SU-DHL-6 (cell line): ENCODE measurements at regions not wholly inside any gene's neighbourhood (a gene's known extent, or its start where the extent isn't known, plus 50 kb on each side); places are given as distances from the start of the nearest gene placed in this dataset.

Source experiments
- EZH2phosphoT487 ChIP-seq: fragments of 200-600 bp; sonication (generic), shearing (Covaris generic); conservative IDR thresholded peaks from 2 replicates; pipeline ENCODE4 v1.6.1; 2018; ENCODE audit warnings: mild to moderate bottlenecking, antibody characterized with exemption, low read length, moderate library complexity, mixed read lengths
- TF ChIP-seq, protein P1 (sequence below): fragments of 200-600 bp; sonication (generic); IDR thresholded peaks from one replicate; pipeline ENCODE4 v1.5.1; 2017; ENCODE audit warnings: antibody characterized with exemption, mild to moderate bottlenecking, low read length, moderate library complexity; ENCODE audit not compliant: insufficient read depth, poor library complexity, severe bottlenecking

DNA sequence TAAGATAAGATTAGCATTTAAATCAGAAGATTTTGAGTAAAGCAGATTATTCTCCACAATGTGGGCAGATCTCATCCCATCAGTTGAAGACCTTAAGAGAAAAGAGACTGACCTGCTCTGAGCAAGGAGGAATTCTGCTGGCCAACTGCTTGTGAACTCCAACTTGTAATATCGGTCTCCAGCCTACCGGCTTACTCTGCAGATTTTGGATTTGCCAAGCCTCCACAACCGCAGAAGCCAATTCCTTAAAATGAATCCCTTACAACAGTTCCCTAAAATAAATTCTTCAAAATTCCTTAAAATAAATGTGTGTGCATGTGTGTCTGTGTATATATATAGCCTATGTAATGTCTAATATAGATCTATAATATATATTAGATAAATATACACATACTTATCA, 107.4 kb upstream of the KLF13 start:
- TF ChIP-seq, protein P1, sequence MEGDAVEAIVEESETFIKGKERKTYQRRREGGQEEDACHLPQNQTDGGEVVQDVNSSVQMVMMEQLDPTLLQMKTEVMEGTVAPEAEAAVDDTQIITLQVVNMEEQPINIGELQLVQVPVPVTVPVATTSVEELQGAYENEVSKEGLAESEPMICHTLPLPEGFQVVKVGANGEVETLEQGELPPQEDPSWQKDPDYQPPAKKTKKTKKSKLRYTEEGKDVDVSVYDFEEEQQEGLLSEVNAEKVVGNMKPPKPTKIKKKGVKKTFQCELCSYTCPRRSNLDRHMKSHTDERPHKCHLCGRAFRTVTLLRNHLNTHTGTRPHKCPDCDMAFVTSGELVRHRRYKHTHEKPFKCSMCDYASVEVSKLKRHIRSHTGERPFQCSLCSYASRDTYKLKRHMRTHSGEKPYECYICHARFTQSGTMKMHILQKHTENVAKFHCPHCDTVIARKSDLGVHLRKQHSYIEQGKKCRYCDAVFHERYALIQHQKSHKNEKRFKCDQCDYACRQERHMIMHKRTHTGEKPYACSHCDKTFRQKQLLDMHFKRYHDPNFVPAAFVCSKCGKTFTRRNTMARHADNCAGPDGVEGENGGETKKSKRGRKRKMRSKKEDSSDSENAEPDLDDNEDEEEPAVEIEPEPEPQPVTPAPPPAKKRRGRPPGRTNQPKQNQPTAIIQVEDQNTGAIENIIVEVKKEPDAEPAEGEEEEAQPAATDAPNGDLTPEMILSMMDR = no peak
- TF ChIP-seq EZH2phosphoT487 = no peak
